Retina (tissue), 1 donor: ENCODE measurements at regions not wholly inside any gene's neighbourhood (a gene's known extent, or its start where the extent isn't known, plus 50 kb on each side); places are given as distances from the start of the nearest gene placed in this dataset.

Experiments used
- DNase-seq: peaks from one replicate; pipeline ENCODE4 v3.0.0-alpha.2; 2016

DNA sequence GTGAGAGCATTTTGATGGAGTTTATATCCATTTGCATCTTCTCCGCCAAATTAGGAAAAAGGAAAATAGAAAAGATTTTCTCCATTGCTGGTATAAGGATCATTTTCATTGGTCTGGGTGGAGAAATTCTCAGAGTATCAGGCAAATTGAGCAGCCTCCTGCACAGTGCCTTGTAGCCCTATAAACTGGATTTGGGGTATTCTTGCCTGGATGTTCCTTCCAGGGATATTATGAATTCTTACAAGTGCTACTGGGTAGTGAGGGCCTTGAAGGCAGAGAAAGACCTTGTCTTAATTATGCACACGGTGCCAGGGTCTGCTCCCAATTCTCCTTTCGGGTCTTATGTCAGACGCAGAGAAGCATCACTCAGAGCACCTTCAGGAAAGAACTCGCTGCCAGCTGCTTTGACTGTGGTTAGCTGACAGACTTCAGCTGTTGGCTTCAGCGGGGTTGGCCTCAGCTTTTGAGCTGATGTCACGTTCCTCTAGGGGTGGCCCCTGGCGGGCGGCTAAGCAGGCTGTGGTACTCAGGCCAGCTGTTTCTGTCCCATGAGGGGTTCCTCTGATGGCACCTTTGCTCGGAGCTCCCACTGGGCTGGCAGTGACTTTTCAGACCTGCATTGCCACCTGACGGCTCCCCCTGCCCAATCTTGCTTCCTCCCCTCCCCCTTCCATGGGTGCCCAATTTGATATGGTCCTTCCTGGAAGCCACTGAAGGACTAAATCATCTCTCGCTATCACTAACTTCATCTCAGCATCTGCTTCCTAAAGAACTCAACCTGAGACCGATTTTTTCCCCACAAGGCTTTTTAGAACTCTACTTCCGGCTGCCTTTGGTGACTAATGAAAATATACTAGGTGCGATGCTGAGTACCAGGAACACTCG, 519.5 kb downstream of the BCOR start:
- no peak for DNase-seq

DNA sequence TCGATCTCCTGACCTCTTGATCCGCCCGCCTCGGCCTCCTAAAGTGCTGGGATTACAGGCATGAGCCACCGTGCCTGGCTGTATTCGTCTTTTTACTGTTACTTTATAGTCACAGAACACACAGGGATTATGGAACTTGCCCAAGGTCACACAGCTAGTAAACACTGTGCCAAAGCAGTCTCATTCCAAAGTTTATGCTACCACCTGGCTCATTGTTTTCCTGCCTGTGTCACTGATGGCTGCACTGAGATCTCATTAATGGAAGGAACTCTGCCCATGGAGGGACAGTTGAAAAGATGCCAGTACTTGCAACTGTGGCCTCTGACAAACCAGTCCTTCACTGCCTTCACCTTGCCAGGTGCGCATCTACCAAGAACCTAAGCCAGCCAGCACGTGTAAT, 517.7 kb downstream of the BCOR start:
- DNase-seq: no peak

DNA sequence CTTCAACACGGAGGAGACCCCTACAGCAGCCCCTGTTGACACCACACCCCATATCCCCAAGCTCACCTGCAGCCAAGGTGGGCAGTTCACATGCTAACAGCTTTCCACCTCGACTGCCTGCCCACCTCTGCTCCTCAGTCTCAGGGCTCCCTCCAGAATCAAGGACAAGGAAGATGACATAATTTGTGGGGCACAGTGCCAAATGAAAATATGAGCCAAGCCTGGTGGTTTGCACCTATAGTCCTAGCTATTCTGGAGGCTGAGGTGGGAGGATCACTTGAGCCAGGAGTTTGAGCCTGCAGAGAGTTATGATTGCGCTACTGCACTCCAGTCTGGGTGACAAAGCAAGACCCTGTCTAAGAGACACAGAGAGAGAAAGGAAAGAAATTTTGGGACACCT, 516.3 kb downstream of the BCOR start:
- no peak for DNase-seq

DNA sequence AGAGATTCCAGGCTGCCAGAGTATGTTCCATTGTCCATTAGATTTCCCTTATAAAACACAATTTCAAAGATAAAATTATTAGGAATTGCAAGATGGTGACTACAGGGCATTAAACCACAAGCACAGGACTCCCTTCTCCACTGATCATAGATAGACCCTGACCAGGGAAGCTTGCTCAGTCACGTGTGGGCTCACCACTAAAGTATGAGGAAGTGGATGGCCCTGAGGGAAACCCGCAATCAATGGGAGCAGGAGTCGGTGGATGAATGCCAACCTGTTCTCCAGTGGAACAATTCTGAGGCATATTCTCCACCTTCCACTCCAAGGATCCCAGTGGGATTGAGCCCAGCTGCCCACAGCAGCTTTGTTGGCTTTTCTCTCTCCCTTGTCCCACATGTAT, 515.7 kb downstream of the BCOR start:
- DNase-seq: no peak

DNA sequence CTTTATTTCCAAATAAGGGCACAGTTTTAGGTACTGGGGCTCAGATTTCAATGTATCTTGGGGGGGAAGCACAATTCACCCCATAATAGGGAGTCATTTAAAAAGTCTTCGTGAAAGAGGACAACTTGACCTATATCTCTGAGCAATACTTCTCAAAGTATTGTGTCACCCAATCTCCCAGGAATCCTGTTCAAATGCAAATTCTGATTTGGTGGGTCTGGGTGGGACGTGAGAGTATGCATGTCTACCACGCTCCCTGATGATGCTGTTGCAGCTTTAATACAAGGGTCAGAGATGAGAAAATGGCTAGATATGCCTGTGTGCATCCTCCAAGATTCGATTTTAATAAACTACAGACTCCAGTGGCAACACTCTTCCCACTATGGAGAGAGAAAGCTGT, 514.8 kb downstream of the BCOR start:
- DNase-seq: no peak

DNA sequence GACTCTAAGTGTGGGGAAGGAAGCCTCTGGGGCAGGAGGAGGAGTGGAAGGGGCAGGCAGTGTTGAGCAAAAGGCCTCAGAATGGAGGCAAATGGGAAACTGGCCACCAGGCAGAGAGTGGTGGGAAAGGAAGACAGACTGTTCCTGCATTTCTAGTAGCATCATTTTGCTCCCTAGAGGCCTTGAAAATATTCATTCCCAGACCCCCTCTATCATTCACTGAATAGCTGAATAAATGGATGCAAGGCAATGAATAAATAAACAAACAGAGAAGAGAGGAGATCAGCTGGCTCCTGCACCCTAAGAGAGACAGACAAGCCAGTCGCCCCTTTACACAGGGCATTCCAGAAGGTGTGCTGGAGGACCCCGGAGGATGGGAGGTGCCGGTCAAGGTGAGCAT, 511.9 kb downstream of the BCOR start:
- no peak for DNase-seq

DNA sequence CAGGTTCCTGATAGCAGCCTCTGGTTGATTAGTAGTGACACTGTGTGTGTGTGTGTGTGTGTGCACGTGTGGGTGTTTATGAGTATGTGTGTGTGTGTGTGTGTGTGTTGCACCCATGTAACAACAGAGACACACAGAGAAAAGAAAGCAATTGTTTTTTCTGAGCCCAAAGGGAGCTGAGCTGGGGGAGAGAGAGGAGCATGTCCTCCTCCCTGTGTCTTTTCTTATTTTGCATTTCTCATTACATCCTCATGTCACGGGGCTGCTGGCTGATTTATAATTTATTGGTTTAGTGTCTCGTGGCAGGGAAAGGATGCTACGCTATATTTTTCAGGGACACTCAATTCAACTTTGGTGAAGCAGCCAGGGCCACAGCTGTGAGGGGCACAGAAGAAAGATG, 511.4 kb downstream of the BCOR start:
- no peak for DNase-seq

DNA sequence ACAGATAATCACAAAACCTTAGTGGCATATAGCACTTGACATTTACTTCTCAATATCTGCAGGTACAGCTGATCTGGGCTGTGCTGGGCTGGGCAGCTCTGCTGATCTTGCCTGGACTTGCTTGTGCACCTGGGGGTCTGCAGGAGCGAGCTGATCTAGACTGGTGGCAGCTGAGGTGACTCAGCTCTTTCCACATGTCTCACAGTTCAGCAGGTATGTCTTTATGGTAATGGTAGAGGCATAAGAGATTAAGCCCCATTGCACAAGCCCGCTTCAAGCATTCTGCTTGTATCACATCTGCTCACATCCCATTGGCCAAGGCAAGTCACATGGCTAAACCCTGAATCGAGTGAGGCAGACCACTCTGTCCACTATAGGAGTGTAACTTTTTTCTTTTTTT, 506.7 kb downstream of the BCOR start:
- no peak for DNase-seq

DNA sequence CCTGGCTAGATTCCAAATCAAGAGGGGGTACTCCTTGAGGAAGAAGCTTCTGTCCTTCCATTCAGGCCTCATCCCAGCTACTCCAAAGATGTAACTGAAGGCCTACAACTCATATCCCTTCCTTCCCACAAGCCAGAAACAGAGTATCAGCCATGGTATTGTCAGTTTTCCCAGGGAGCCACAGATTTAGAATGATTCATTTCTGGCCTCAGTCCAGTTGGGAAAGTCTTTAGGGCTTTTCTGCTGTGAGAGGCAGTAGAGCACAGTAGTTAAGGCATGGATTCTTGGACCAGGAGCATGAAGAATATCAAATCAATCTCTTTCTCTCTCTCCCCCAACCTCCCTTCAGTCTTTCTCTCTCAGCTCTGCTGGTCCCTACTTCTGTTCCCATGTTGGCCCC, 505.0 kb downstream of the BCOR start:
- no peak for DNase-seq

DNA sequence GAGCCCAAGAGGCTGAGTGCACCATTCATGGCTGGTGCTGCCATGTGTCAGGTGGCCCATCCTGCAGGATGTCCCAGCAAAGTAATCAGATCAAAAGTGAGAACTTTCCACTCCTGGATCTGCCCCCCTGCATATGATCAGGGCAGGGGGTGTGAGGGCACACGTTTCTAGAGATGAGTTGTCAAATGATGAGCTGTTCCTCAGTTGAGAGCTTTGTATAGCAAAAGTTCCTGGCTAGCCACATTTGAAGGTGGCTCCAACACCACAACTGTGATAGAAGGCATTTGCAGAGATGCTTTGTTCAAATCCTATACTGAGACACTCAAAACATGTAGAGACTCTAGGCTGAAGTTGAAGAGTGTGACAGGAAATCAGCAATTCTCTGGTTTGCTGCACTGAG, 501.8 kb downstream of the BCOR start:
- DNase-seq: no peak

DNA sequence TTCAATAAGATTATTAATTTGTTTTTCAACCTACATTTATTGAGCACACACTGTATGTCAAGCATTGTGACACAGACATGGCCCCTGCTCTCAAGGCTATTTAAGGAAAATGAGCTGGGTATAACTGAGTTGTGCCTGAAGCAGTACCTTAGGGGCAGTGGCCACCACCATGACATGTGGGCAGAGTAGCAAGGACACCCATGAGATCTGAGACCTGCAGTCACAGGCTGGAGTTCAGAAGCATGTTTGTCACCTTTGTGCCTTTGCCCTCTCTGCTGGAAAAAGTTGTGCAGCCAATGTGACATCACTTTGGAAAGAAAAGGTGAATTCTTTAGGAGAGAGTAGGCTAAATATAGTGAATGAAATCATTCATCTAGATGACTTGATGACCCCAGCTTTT, 501.3 kb downstream of the BCOR start:
- DNase-seq: no peak

DNA sequence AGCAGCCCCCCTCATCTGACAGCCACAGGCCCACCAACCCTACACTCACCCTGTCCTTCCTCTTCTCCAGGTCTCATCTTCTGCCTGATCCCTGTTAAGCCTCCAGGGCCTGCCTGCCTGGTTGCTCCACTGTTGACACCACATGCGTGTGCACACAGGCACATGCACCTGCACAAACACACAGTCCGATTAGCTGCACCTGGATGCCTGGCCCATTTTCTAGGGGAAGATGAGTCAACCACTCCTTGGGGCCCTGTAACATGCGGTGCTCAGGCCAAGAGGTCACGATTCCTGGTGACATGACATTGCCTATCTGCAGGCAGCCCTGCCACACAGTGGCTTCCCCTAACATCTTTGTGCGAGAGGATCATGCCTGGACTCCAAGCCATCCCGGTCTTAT, 498.4 kb downstream of the BCOR start:
- DNase-seq: no peak

DNA sequence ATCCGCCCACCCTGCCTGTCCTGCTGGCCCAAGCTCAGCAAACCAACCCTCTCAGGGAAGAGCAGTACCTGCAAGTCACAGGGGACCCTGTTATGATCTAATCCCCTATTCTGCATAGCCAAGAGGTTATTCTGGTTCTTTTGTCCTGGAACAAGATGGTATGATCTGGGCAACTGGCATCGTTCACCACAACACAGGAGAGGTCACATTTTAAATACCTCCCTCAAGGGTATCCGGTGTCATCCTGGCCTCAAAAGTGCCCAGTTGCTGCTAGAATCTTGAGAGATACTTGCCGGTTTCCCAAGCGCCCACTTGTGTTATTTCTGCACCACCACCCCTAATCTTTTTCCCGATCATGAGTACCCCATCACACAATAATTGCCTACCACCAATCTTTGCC, 497.5 kb downstream of the BCOR start:
- no peak for DNase-seq

DNA sequence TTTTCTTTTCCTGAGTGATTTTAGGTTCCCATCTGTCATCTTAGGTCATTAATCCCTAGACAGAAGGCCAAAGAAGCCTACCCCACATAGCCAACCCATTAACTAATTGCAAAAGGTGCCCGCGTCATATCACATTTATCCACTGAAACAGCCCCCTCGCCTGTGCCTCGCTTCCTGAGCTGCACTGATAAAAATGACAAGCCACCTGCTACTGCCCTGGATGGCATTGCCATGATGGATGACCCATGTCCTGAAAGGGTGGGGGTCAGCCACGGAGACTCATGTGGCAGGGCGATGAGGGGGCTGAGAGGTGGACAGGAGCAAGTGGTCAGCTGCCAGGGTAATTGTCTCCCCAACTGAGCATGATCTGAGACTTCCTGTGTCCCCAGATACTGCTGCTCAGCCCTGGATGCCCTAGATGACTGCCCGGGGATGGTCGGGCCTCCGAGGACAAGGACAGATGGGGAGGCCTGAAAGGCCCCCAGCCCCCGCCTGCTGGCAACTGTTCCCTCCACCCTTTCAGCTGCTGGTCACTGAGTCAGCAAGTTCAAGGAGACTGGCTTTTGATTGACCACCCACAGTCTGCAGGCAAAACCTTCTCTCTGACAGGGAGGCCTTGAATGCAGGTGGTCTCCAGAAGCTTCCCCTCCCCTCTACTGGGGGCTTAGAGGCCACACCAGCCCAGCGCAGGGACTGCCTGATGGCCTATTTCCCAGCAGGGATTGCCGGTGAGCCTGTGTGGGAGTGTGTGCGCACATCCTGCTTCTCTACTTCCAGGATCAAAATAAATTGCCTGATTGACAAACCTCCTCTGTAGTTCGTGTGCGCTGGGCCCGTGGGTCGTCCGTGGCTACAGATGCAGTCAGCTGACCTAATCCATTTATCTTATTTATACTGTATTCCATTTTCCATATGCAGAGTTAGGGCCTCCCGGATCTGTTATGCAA, 496.3 kb downstream of the BCOR start:
- DNase-seq: peak; percentile 66

DNA sequence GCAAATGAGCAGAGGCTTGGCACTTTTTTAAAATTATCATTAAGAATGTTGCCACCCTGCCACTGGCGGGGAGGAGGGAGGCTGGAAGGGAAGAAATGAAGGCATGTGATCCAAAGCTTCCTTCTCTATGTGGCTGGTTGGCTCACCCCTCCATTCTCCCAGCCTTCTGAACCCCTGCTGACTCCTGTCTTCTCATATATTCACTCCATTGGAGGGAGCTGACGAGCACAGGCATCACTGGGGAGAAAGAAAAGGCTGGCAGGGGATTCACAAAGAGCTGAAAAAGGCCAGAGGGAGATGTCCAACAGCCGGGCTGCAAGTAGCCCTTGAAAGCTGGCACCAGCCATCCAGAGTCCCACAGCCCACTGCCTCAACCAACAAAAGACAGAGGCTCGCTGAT, 495.6 kb downstream of the BCOR start:
- DNase-seq: peak; percentile 54

DNA sequence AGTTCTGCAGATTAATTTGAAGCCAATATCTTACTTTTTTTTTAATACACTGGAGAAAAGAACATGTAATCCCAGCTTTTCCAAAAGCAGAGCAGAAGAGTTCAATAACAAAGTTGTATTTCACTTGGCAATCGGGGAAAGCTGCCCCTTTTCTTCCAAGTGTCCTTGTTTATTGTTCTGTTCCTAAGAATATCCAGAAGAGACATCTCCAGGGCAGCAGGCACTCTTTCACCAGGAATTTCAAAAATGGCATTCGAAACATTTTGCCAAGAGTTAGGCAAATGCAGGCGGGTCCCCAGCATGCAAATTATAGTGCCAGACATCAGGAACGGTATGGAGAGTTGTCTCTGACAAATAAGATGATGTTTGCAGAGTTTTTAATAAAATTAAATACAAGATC, 494.5 kb downstream of the BCOR start:
- DNase-seq: no peak

DNA sequence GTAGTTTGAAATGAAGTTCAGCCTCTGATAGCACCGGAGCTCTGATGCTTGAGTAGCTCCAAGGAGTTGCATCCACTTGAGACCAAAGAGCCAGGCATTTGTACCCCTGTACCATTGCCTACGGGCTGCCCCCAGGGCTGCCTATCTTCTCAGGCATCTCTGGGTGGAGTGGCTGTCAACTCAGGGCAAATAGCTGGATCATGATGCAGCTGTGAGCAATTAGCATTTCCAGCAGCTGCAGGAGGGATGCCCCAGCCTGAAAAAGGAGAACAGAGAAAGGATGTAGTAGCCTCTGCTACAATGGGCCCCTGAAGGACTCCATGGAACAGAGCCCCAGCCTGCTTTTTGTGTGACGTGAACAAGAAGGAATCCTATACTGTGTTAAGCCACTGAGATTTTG, 492.6 kb downstream of the BCOR start:
- DNase-seq: peak; percentile 36

DNA sequence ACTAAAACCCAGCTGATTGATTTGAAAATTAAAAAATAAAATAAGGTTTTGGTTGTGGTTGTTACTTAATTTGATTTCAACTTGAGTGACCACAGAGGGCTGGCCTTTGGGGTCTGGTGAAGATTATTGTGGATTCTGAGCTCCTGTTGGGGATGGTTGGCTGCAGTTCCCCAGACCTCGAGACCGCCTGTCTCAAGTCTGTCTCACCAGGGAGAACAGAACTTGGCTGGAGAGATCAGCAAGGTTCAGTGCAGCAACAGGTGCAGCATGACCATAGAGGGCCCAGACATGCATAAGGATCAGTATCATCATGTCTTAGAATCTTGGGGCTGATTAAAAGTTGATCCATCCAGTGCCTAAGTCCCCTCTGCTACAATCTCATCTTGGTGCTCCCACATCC, 491.9 kb downstream of the BCOR start:
- DNase-seq: no peak

DNA sequence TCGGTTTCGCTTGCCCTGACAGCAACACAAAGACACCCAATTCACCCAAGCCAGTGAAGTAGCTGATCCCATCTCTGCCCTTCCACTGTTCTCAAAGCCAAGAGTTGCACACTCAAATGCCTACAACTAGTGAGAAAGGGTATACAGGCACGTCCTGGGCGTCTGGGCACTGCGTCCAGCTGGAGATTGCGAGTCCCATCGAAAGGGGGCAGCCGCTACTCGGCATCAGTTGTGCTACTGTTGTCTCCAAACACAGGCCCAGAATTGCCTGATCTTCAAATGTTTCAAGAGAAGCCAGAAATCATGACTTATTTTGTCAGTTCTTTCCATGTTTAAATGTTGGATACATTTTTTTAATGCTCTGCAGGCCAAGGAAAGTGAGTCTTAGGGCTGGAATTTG, 487.8 kb downstream of the BCOR start:
- DNase-seq: no peak

DNA sequence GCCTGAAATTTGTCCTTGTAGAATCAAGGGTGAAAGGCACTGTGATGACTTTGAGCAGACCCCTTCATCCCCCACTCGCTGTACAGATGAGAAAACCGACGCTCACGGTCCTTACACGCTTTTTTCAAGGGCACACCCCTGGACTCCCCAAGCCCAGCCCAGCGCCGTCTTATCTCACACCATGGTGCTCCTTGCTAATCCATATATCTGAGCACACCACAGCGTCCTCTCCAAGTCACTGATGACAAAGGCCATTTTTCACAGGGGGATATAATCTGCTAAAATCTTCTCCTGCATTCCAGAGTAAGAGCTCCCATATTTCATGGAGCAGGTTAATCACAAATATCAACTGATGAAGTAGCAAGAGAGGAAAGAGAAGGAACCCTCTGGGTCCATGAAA, 486.3 kb downstream of the BCOR start:
- no peak for DNase-seq

DNA sequence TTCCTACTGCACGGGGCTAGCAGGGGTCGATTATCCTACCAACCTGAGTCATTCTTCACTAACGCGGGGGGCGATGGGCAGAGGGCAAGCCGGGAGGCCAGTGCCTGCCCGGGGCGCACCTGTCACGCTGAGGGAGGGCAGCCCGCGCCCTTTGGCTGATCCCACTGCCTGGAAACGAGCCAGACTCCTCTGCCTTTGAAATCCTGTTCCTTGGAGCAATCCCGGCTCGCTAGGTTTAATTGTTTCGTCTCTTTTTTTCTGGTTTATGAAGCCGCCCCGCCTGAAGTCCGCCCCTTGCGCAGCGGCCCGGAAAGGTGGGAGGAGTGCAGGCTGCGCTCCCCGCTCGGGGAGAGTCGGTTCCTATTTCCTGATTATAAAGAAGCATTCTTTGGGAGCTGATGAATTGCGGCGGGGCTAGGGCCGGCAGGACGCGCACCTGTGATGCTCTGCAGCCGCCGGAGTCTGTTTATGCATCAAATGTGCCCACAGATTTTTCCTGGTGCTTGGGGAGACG, 484.2 kb downstream of the BCOR start:
- DNase-seq: peak; percentile 60

DNA sequence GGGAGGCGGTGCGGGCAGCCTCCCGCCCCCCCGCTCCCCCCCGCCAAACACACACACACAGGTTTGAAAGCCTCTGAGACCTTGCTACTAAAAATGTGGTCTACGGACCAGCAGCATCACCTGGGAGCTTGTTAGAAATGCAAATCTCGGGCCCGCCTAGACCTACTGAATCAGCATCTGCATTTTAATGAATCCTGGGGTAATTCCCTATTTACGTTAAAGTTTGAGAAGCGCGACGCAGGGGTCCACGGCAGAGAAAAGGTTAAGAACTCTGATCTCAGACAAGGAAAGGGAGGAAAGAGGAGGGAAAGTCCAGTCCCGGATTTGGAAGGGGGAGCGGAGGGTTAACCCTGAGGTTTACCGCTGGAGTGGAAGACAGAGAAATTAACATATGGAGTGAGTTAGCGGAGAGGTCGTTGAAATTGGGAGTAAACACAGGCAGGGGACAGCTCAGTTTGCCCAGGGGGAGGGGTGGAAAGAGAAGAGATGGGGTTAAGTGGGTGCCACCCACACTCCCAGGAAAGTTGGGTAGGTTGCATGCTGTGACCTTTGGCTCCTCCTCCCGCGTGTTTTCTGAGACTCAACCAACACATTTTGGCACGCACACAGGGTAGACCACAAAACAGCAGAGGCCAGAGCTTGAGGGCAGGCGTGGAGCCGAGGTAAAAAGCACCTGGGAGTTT, 483.6 kb downstream of the BCOR start:
- DNase-seq: no peak

DNA sequence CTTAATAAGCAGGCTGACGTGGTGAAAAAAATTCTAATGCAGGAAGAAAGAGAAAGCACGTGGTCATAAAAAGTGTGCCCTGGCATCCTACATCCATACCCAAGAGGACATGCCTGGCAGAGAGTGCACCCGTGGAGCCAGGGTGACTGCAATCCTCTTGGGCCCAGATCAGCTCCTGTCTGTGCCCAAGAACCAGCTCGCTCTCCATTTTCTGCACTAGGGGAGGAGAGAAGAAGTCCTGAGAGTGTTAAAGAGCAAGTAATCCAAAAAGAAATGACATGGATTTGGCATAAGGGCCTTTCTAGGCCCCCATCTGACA, 483.1 kb downstream of the BCOR start:
- DNase-seq: no peak
